Heart left ventricle (tissue), 13 donors: ENCODE measurements at regions not wholly inside any gene's neighbourhood (a gene's known extent, or its start where the extent isn't known, plus 50 kb on each side); places are given as distances from the start of the nearest gene placed in this dataset.

Experiments
- CTCF ChIP-seq, 12 donors: fragments of 200-600 bp; sonication (generic) in 4 of 12; IDR thresholded peaks; one replicate each; pipeline versions ENCODE4 v1.5.0 to v1.8.0; 2018 to 2022; ENCODE audit warnings: antibody characterized with exemption in 12 of 12, mild to moderate bottlenecking in 5 of 12
- POLR2A ChIP-seq, 2 donors: fragments of 450-650 bp; IDR thresholded peaks; one replicate each; pipeline ENCODE4 v1.6.1; 2017; ENCODE audit warnings: antibody characterized with exemption in 2 of 2, mild to moderate bottlenecking in 2 of 2, moderate library complexity in 2 of 2
- donor health status: ischemic (EF 13 %, LVEDD 7.1; RV severe dilation, severe dysfunction).
- donor health status: DM: no; HTN: yes; CAD: no.
- donor health status: DM: no; HTN: no; CAD: no.
- donor health status: ischemic (EF 25% LVEDD 6.9; RV normal size, moderate dysfunction).
- donor health status: ischemic (EF 25% LVEDD 5.7; RV mildly dilated, moderate dysfunction).
- donor health status: ischemic (EF 35%, LVEDD 5.7; RV mildly dilated, moderate dysfunction).
- donor health status: nonischemic (EF 11% LVEDD 7.7; RV severe dilation, severe dysfunction).
- donor health status: DM: yes; HTN: yes; CAD: no.
- donor health status: PGD.
- donor health status: ischemic (EF 29% LVEDD 5.4; RV normal size, mild dysfunction).
- donor health status: nonischemic (EF 23%, LVEDD 6.1; RV moderate dilation, normal function).

- no peak for TF ChIP-seq CTCF (IDR thresholded peaks at IDR 0.05)
- no peak for TF ChIP-seq POLR2A (IDR thresholded peaks at IDR 0.05)
Observed at GRCh38 chr18:54772056-54772455, 56.2 kb upstream of the RAB27B start.
